ENCODE measurements at regions not wholly inside any gene's neighbourhood (a gene's known extent, or its start where the extent isn't known, plus 50 kb on each side); places are given as distances from the start of the nearest gene placed in this dataset.

GRCh38 chr12:40515041-40515816, 177.0 kb upstream of the CNTN1 start:
- DNase-seq = no peak
- Histone ChIP-seq H3K27me3 (no peaks in the 10 kb centered on the region), H3K9me3 (replicated peaks in 1 of 3) (no peaks in the 10 kb centered on the region), H3K4me1 (replicated peaks in 1 of 2) (no peaks in the 10 kb centered on the region), H3K36me3 (replicated peaks in 1 of 2) (no peaks in the 10 kb centered on the region), H3K27ac (no peak overlapping the region), H3K4me3 (no peak overlapping the region)
- WGBS, 4 donors = 39 to 45% (median 41%) methylated on average over 5 of the region's 5 CpGs
- intact Hi-C loops (cut with DNase I) = no loop called here
- no peak for TF ChIP-seq POLR2A (IDR thresholded peaks at IDR 0.05)
- no peak for TF ChIP-seq CTCF (IDR thresholded peaks at IDR 0.05)

GRCh38 chr12:40522837-40523236, 169.4 kb upstream of the CNTN1 start:
- Histone ChIP-seq H3K27ac (no peak overlapping the region), H3K4me1 (replicated peaks in 1 of 2) (no peaks in the 10 kb centered on the region), H3K9me3 (replicated peaks in 1 of 3) (no peaks in the 10 kb centered on the region), H3K27me3 (no peaks in the 10 kb centered on the region), H3K36me3 (replicated peaks in 1 of 2) (no peaks in the 10 kb centered on the region), H3K4me3 (no peak overlapping the region)
- intact Hi-C loops (cut with DNase I) = no loop called here
- 82 to 94% (median 88%) methylated on average over 3 of the region's 3 CpGs for WGBS, 4 donors
- TF ChIP-seq POLR2A (IDR thresholded peaks at IDR 0.05) (no peak), CTCF (IDR thresholded peaks at IDR 0.05) (no peak)
- DNase-seq = no peak

GRCh38 chr12:40525054-40525453, 167.2 kb upstream of the CNTN1 start:
- no peak for TF ChIP-seq CTCF (IDR thresholded peaks at IDR 0.05)
- TF ChIP-seq POLR2A (IDR thresholded peaks at IDR 0.05) = no peak
- DNase-seq = no peak
- H3K36me3 ChIP-seq (replicated peaks in 1 of 2) = no peaks in the 10 kb centered on the region
- H3K9me3 ChIP-seq (replicated peaks in 1 of 3) = no peaks in the 10 kb centered on the region
- no peaks in the 10 kb centered on the region for H3K27me3 ChIP-seq
- no peaks in the 10 kb centered on the region for H3K4me1 ChIP-seq (replicated peaks in 1 of 2)
- no peak overlapping the region for H3K27ac ChIP-seq
- intact Hi-C loops (cut with DNase I) = no loop called here
- 73 to 79% (median 76%) methylated on average over 3 of the region's 3 CpGs for WGBS, 4 donors
- H3K4me3 ChIP-seq = no peak overlapping the region

GRCh38 chr12:40534828-40535227, 157.4 kb upstream of the CNTN1 start:
- TF ChIP-seq CTCF (IDR thresholded peaks at IDR 0.05) (no peak), POLR2A (IDR thresholded peaks at IDR 0.05) (no peak)
- H3K9me3 ChIP-seq (replicated peaks in 1 of 3) = no peaks in the 10 kb centered on the region
- WGBS, 4 donors = 39 to 48% (median 43%) methylated on average over 4 of the region's 4 CpGs
- no peaks in the 10 kb centered on the region for H3K27me3 ChIP-seq
- no peaks in the 10 kb centered on the region for H3K36me3 ChIP-seq (replicated peaks in 1 of 2)
- no peaks in the 10 kb centered on the region for H3K4me1 ChIP-seq (replicated peaks in 1 of 2)
- H3K27ac ChIP-seq = no peak overlapping the region
- intact Hi-C loops (cut with DNase I) = no loop called here
- DNase-seq = no peak
- H3K4me3 ChIP-seq = no peak overlapping the region
